ENCODE measurements at regions not wholly inside any gene's neighbourhood (a gene's known extent, or its start where the extent isn't known, plus 50 kb on each side); places are given as distances from the start of the nearest gene placed in this dataset.

GRCh38 chr5:67731886-67732285, 483.7 kb upstream of the PIK3R1 start:
- Histone ChIP-seq H3K4me3 (ENCODE audit: low read depth, low read length) (no peak overlapping the region), H3K27me3 (ENCODE audit: control insufficient read depth, insufficient read depth, low read length) (no peaks in the 10 kb centered on the region), H3K36me3 (ENCODE audit: control insufficient read depth, insufficient read depth, low read length) (no peaks in the 10 kb centered on the region)
- TF ChIP-seq, protein P1, sequence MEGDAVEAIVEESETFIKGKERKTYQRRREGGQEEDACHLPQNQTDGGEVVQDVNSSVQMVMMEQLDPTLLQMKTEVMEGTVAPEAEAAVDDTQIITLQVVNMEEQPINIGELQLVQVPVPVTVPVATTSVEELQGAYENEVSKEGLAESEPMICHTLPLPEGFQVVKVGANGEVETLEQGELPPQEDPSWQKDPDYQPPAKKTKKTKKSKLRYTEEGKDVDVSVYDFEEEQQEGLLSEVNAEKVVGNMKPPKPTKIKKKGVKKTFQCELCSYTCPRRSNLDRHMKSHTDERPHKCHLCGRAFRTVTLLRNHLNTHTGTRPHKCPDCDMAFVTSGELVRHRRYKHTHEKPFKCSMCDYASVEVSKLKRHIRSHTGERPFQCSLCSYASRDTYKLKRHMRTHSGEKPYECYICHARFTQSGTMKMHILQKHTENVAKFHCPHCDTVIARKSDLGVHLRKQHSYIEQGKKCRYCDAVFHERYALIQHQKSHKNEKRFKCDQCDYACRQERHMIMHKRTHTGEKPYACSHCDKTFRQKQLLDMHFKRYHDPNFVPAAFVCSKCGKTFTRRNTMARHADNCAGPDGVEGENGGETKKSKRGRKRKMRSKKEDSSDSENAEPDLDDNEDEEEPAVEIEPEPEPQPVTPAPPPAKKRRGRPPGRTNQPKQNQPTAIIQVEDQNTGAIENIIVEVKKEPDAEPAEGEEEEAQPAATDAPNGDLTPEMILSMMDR (IDR thresholded peaks at IDR 0.05; ENCODE audit: insufficient read depth, low read length, poor library complexity, severe bottlenecking): no peak
- no peak for DNase-seq (ENCODE audit: low read depth)

- no peak for DNase-seq (ENCODE audit: low read depth)
- H3K4me3 ChIP-seq (ENCODE audit: low read depth, low read length): no peak overlapping the region
- TF ChIP-seq, protein P1 (IDR thresholded peaks at IDR 0.05; ENCODE audit: insufficient read depth, low read length, poor library complexity, severe bottlenecking): no peak
- H3K36me3 ChIP-seq (ENCODE audit: control insufficient read depth, insufficient read depth, low read length): no peaks in the 10 kb centered on the region
- H3K27me3 ChIP-seq (ENCODE audit: control insufficient read depth, insufficient read depth, low read length): no peaks in the 10 kb centered on the region
These were observed 484.6 kb upstream of the PIK3R1 start for GRCh38 chr5:67730917-67731474.

- no peaks in the 10 kb centered on the region for H3K36me3 ChIP-seq (ENCODE audit: control insufficient read depth, insufficient read depth, low read length)
- TF ChIP-seq, protein P1 (IDR thresholded peaks at IDR 0.05; ENCODE audit: insufficient read depth, low read length, poor library complexity, severe bottlenecking): no peak
- no peaks in the 10 kb centered on the region for H3K27me3 ChIP-seq (ENCODE audit: control insufficient read depth, insufficient read depth, low read length)
- no peak overlapping the region for H3K4me3 ChIP-seq (ENCODE audit: low read depth, low read length)
- DNase-seq (ENCODE audit: low read depth): no peak
These were observed 487.1 kb upstream of the PIK3R1 start for GRCh38 chr5:67728326-67728890.

DNA sequence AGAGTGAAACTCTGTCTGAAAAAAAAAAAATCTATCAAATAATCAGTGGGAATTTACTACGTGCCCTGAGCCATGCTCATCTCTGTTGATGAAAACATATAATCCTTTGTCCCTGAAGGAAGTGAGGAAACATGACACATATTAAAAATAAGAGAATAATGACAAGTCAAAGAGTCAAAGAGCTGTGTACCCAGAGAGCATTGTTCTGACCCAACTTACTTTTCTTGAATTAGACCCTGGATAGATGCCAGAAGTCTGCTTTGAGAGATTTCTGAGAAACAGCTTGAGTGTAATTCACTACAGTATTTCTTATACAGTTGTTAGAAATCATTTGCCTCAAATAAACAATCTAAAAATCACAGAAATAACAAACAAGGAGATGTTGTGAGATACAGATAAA, 490.0 kb upstream of the PIK3R1 start:
- TF ChIP-seq, protein P1 (IDR thresholded peaks at IDR 0.05; ENCODE audit: insufficient read depth, low read length, poor library complexity, severe bottlenecking): no peak
- Histone ChIP-seq H3K36me3 (ENCODE audit: control insufficient read depth, insufficient read depth, low read length) (no peaks in the 10 kb centered on the region), H3K27me3 (ENCODE audit: control insufficient read depth, insufficient read depth, low read length) (no peaks in the 10 kb centered on the region), H3K4me3 (ENCODE audit: low read depth, low read length) (no peak overlapping the region)
- no peak for DNase-seq (ENCODE audit: low read depth)

- no peak for DNase-seq (ENCODE audit: low read depth)
- no peaks in the 10 kb centered on the region for H3K27me3 ChIP-seq (ENCODE audit: control insufficient read depth, insufficient read depth, low read length)
- no peak overlapping the region for H3K4me3 ChIP-seq (ENCODE audit: low read depth, low read length)
- TF ChIP-seq, protein P1 (IDR thresholded peaks at IDR 0.05; ENCODE audit: insufficient read depth, low read length, poor library complexity, severe bottlenecking): no peak
- H3K36me3 ChIP-seq (ENCODE audit: control insufficient read depth, insufficient read depth, low read length): no peaks in the 10 kb centered on the region
These were observed 491.0 kb upstream of the PIK3R1 start for GRCh38 chr5:67724412-67725135.

Data from kidney epithelial cell (primary cell).